ENCODE measurements at regions not wholly inside any gene's neighbourhood (a gene's known extent, or its start where the extent isn't known, plus 50 kb on each side); places are given as distances from the start of the nearest gene placed in this dataset.

- no peaks in the 10 kb centered on the region for H3K79me1 ChIP-seq (ENCODE audit: insufficient read depth, low read depth, low read length, poor library complexity, severe bottlenecking)
- no peaks in the 10 kb centered on the region for H4K20me1 ChIP-seq (ENCODE audit: control insufficient read depth, insufficient read depth, insufficient read length)
- H2BK12ac ChIP-seq (ENCODE audit: insufficient read length, low read depth, low read length) = no peak overlapping the region
- H4K8ac ChIP-seq (replicated peaks; ENCODE audit: insufficient read length, low read depth, low read length) = no peak overlapping the region
- H2BK5ac ChIP-seq (ENCODE audit: insufficient read length, low read length) = no peak overlapping the region
- no peak for TF ChIP-seq CTCF (conservative IDR thresholded peaks at IDR 0.05)
- no peak overlapping the region for H3K4me2 ChIP-seq (ENCODE audit: insufficient read depth, insufficient read length, low read length)
- H4K91ac ChIP-seq (ENCODE audit: insufficient read length, low read depth, low read length) = no peak overlapping the region
- no peaks in the 10 kb centered on the region for H3K4me1 ChIP-seq (ENCODE audit: insufficient read depth, low read length)
- no peak overlapping the region for H3K23ac ChIP-seq (ENCODE audit: insufficient read length, low read depth, low read length)
- H3K9me3 ChIP-seq (ENCODE audit: control insufficient read depth, low read depth, low read length) = no peaks in the 10 kb centered on the region
- no peak overlapping the region for H3K4me3 Mint-ChIP-seq
- no peak overlapping the region for H3K27ac Mint-ChIP-seq
- no peak overlapping the region for H3K18ac ChIP-seq (ENCODE audit: insufficient read length, low read depth, low read length)
- no peaks in the 10 kb centered on the region for H3K36me3 Mint-ChIP-seq (ENCODE audit: insufficient read depth in 1 of 3, low read depth in 3 of 3)
- H2AFZ ChIP-seq (ENCODE audit: low read length) = no peak overlapping the region
- no peaks in the 10 kb centered on the region for H3K27me3 ChIP-seq (ENCODE audit: insufficient read depth, low read length)
- no peak overlapping the region for H3K9ac ChIP-seq (ENCODE audit: extremely low read depth, insufficient read length, low read length)
- no peak overlapping the region for H3K27ac ChIP-seq (ENCODE audit: insufficient read length, low read depth, low read length)
- H3K23me2 ChIP-seq (ENCODE audit: insufficient read length, low read depth, low read length, poor library complexity, severe bottlenecking) = no peaks in the 10 kb centered on the region
- no peak overlapping the region for H2BK20ac ChIP-seq (ENCODE audit: low read depth, low read length, poor library complexity, severe bottlenecking)
- no CpG with 5 or more reads among the region's 2 CpGs for WGBS (ENCODE audit: extremely low coverage, insufficient read length, low lambda C conversion rate)
- no peak overlapping the region for H4K5ac ChIP-seq (ENCODE audit: insufficient read length, low read depth, low read length)
- H3K14ac ChIP-seq (ENCODE audit: insufficient read depth, low read length) = no peak overlapping the region
- peaks cover 7 to 16% of the 10 kb centered on the region in 2 experiments for H3K4me1 Mint-ChIP-seq
- no peak overlapping the region for H3K4ac ChIP-seq (ENCODE audit: low read depth, low read length)
- no peak for DNase-seq
- no peak overlapping the region for H2BK15ac ChIP-seq (ENCODE audit: low read depth, low read length)
- H3K9me3 Mint-ChIP-seq = peaks cover 2% of the 10 kb centered on the region in 2 experiments; a peak in 1 of 5 replicates
- H3K79me2 ChIP-seq (ENCODE audit: insufficient read depth, low read length) = no peaks in the 10 kb centered on the region
- no peak overlapping the region for H3T11ph ChIP-seq (ENCODE audit: low read length)
- no peaks in the 10 kb centered on the region for H3K27me3 Mint-ChIP-seq (ENCODE audit: low read depth)
- H2AK5ac ChIP-seq (ENCODE audit: insufficient read length, low read length) = no peak overlapping the region
- no peak overlapping the region for H3K56ac ChIP-seq (ENCODE audit: insufficient read length, low read depth, low read length)
- no peak overlapping the region for H2BK120ac ChIP-seq (ENCODE audit: low read depth, low read length, poor library complexity, severe bottlenecking)
Observed at GRCh38 chr5:9954869-9955268, 294.8 kb downstream of the ATPSCKMT start.
